SK-N-SH treated with all-trans-retinoic acid at 6 μM for 48 hours (cell line): ENCODE measurements at regions not wholly inside any gene's neighbourhood (a gene's known extent, or its start where the extent isn't known, plus 50 kb on each side); places are given as distances from the start of the nearest gene placed in this dataset.
"Not testable (repeated sequence)": the region's sequence is repeated elsewhere in the genome, so short reads cannot be mapped to it uniquely, and the experiment has no call there.

Experiments used
- ATAC-seq: fragments of 200-7000 bp; cut with Tn5 transposase; 3 replicates; pipeline ENCODE4 v1.9.1; 2020; ENCODE audit warnings: mild to moderate bottlenecking, moderate library complexity
- ARNTL ChIP-seq: fragments of 450-650 bp; formaldehyde crosslinking; IDR thresholded peaks from 2 replicates; pipeline ENCODE4 v1.5.0; 2020; ENCODE audit warnings: low read depth, mild to moderate bottlenecking, moderate library complexity, borderline replicate concordance
- BACH2 ChIP-seq: fragments of 250-450 bp; sonication (Bioruptor Pico); IDR thresholded peaks from 2 replicates; pipeline ENCODE4 v1.9.0; 2021; ENCODE audit warnings: mild to moderate bottlenecking, borderline replicate concordance
- CSDC2 ChIP-seq: fragments of 250-450 bp; sonication (Bioruptor Pico); IDR thresholded peaks from 2 replicates; pipeline ENCODE4 v1.5.0; 2020; ENCODE audit warnings: mild to moderate bottlenecking, moderate library complexity
- ESRRG ChIP-seq: fragments of 250-450 bp; sonication (Bioruptor Pico); IDR thresholded peaks from 2 replicates; pipeline ENCODE4 v1.6.1; 2021; ENCODE audit warnings: mild to moderate bottlenecking
- GLIS3 ChIP-seq: fragments of 250-450 bp; sonication (Bioruptor Pico); IDR thresholded peaks from 2 replicates; pipeline ENCODE4 v1.5.0; 2020; ENCODE audit warnings: mild to moderate bottlenecking, moderate library complexity
- ISL1 ChIP-seq: fragments of 250-450 bp; sonication (Bioruptor Pico); IDR thresholded peaks from 2 replicates; pipeline ENCODE4 v2.1.2; 2022; ENCODE audit warnings: mild to moderate bottlenecking, moderate library complexity
- OSR1 ChIP-seq: fragments of 250-450 bp; sonication (Bioruptor Pico); IDR thresholded peaks from 2 replicates; pipeline ENCODE4 v1.8.0; 2022; ENCODE audit warnings: moderate library complexity, mild to moderate bottlenecking, inconsistent platforms
- POU6F1 ChIP-seq: fragments of 250-450 bp; sonication (Bioruptor Pico); IDR thresholded peaks from 2 replicates; pipeline ENCODE4 v1.8.0; 2021; ENCODE audit warnings: low read depth, mild to moderate bottlenecking, moderate library complexity, borderline replicate concordance
- RARB ChIP-seq: fragments of 250-450 bp; sonication (Bioruptor Pico); IDR thresholded peaks from 2 replicates; pipeline ENCODE4 v1.8.0; 2021; ENCODE audit warnings: mild to moderate bottlenecking, moderate library complexity
- SNAI2 ChIP-seq: fragments of 250-450 bp; sonication (Bioruptor Pico); IDR thresholded peaks from 2 replicates; pipeline ENCODE4 v1.5.0; 2020; ENCODE audit warnings: mild to moderate bottlenecking, moderate library complexity
- TOX ChIP-seq: fragments of 250-450 bp; sonication (Bioruptor Pico); IDR thresholded peaks from 2 replicates; pipeline ENCODE4 v1.8.0; 2021; ENCODE audit warnings: mild to moderate bottlenecking, moderate library complexity, borderline replicate concordance
- ZC3H10 ChIP-seq: fragments of 250-450 bp; sonication (Bioruptor Pico); IDR thresholded peaks from 2 replicates; pipeline ENCODE4 v1.5.1; 2021; ENCODE audit warnings: mild to moderate bottlenecking, moderate library complexity
- ZFP3 ChIP-seq: fragments of 250-450 bp; sonication (Bioruptor Pico); IDR thresholded peaks from 2 replicates; pipeline ENCODE4 v1.5.0; 2020; ENCODE audit warnings: mild to moderate bottlenecking, moderate library complexity
- ZFP30 ChIP-seq: fragments of 450-650 bp; formaldehyde crosslinking; IDR thresholded peaks from 2 replicates; pipeline ENCODE4 v1.5.0; 2022; ENCODE audit warnings: mild to moderate bottlenecking, moderate library complexity
- ZNF565 ChIP-seq: fragments of 450-650 bp; formaldehyde crosslinking; conservative IDR thresholded peaks from 2 replicates; pipeline ENCODE4 v1.5.0; 2020; ENCODE audit warnings: low read depth, mild to moderate bottlenecking, moderate library complexity
- ZNF8 ChIP-seq: fragments of 450-650 bp; formaldehyde crosslinking; IDR thresholded peaks from 2 replicates; pipeline ENCODE4 v1.5.0; 2020; ENCODE audit warnings: mild to moderate bottlenecking, moderate library complexity
- TF ChIP-seq, protein P1 (sequence below): fragments of 250-450 bp; sonication (Bioruptor Pico); IDR thresholded peaks from 2 replicates; pipeline ENCODE4 v1.8.0; 2020; ENCODE audit warnings: mild to moderate bottlenecking, moderate library complexity, borderline replicate concordance
- TF ChIP-seq, protein P2 (sequence below): fragments of 250-450 bp; sonication (Bioruptor Pico); IDR thresholded peaks from 2 replicates; pipeline ENCODE4 v1.5.0; 2020; ENCODE audit warnings: mild to moderate bottlenecking, moderate library complexity
- TF ChIP-seq, protein P3 (sequence below): fragments of 250-450 bp; sonication (Bioruptor Pico); IDR thresholded peaks from 2 replicates; pipeline ENCODE4 v1.5.1; 2020; ENCODE audit warnings: low read depth, mild to moderate bottlenecking, moderate library complexity
- TF ChIP-seq, protein P4 (sequence below): fragments of 250-450 bp; sonication (Bioruptor Pico); IDR thresholded peaks from 2 replicates; pipeline ENCODE4 v1.5.1; 2021; ENCODE audit warnings: mild to moderate bottlenecking, moderate library complexity

GRCh38 chr6:125379174-125379573, 77.4 kb upstream of the HDDC2 start:
- TF ChIP-seq ESRRG (CRISPR knock-in tag) (no peak), BACH2 (CRISPR knock-in tag) (no peak), CSDC2 (CRISPR knock-in tag) (no peak), TOX (CRISPR knock-in tag) (no peak), ZC3H10 (CRISPR knock-in tag) (no peak), SNAI2 (CRISPR knock-in tag) (no peak), ZNF8 (CRISPR knock-in tag) (no peak), ISL1 (CRISPR knock-in tag) (no peak), ZNF565 (no peak), ZFP30 (CRISPR knock-in tag) (no peak)
- TF ChIP-seq, protein P1, sequence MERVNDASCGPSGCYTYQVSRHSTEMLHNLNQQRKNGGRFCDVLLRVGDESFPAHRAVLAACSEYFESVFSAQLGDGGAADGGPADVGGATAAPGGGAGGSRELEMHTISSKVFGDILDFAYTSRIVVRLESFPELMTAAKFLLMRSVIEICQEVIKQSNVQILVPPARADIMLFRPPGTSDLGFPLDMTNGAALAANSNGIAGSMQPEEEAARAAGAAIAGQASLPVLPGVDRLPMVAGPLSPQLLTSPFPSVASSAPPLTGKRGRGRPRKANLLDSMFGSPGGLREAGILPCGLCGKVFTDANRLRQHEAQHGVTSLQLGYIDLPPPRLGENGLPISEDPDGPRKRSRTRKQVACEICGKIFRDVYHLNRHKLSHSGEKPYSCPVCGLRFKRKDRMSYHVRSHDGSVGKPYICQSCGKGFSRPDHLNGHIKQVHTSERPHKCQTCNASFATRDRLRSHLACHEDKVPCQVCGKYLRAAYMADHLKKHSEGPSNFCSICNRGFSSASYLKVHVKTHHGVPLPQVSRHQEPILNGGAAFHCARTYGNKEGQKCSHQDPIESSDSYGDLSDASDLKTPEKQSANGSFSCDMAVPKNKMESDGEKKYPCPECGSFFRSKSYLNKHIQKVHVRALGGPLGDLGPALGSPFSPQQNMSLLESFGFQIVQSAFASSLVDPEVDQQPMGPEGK (CRISPR knock-in tag), result no peak
- TF ChIP-seq, protein P2, sequence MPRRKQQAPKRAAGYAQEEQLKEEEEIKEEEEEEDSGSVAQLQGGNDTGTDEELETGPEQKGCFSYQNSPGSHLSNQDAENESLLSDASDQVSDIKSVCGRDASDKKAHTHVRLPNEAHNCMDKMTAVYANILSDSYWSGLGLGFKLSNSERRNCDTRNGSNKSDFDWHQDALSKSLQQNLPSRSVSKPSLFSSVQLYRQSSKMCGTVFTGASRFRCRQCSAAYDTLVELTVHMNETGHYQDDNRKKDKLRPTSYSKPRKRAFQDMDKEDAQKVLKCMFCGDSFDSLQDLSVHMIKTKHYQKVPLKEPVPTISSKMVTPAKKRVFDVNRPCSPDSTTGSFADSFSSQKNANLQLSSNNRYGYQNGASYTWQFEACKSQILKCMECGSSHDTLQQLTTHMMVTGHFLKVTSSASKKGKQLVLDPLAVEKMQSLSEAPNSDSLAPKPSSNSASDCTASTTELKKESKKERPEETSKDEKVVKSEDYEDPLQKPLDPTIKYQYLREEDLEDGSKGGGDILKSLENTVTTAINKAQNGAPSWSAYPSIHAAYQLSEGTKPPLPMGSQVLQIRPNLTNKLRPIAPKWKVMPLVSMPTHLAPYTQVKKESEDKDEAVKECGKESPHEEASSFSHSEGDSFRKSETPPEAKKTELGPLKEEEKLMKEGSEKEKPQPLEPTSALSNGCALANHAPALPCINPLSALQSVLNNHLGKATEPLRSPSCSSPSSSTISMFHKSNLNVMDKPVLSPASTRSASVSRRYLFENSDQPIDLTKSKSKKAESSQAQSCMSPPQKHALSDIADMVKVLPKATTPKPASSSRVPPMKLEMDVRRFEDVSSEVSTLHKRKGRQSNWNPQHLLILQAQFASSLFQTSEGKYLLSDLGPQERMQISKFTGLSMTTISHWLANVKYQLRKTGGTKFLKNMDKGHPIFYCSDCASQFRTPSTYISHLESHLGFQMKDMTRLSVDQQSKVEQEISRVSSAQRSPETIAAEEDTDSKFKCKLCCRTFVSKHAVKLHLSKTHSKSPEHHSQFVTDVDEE (CRISPR knock-in tag), result no peak
- TF ChIP-seq, protein P3, sequence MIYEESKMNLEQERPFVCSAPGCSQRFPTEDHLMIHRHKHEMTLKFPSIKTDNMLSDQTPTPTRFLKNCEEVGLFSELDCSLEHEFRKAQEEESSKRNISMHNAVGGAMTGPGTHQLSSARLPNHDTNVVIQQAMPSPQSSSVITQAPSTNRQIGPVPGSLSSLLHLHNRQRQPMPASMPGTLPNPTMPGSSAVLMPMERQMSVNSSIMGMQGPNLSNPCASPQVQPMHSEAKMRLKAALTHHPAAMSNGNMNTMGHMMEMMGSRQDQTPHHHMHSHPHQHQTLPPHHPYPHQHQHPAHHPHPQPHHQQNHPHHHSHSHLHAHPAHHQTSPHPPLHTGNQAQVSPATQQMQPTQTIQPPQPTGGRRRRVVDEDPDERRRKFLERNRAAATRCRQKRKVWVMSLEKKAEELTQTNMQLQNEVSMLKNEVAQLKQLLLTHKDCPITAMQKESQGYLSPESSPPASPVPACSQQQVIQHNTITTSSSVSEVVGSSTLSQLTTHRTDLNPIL (CRISPR knock-in tag), result no peak
- ATAC-seq, result no peak

DNA sequence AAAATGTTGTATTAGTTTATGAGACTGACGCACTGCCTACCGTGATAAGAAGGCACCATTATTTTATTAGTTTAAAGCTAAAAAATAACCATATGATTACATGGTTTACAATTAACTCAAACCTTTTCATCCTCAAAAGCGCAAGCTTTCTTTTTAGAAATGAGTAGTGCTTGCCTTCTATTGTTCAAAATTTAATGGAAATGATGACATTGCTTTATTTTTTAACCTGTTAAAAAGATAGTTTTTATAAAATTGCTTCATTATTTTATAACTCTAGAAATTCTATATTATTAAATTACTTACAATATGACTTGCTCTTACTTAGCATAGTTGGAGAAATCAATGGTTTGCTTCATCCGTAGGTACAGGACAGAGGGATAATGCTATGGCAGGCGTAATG, 78.7 kb upstream of the HDDC2 start:
- TF ChIP-seq POU6F1 (CRISPR knock-in tag) (no peak), CSDC2 (CRISPR knock-in tag) (no peak), ZNF565 (no peak), ARNTL (no peak), BACH2 (CRISPR knock-in tag) (no peak), OSR1 (CRISPR knock-in tag) (no peak), TOX (CRISPR knock-in tag) (no peak), ZFP3 (no peak), SNAI2 (CRISPR knock-in tag) (no peak)
- TF ChIP-seq, protein P3 (CRISPR knock-in tag), result no peak
- ATAC-seq, result no peak

GRCh38 chr6:125386337-125386736, 84.6 kb upstream of the HDDC2 start:
- not testable (repeated sequence) for ATAC-seq

DNA sequence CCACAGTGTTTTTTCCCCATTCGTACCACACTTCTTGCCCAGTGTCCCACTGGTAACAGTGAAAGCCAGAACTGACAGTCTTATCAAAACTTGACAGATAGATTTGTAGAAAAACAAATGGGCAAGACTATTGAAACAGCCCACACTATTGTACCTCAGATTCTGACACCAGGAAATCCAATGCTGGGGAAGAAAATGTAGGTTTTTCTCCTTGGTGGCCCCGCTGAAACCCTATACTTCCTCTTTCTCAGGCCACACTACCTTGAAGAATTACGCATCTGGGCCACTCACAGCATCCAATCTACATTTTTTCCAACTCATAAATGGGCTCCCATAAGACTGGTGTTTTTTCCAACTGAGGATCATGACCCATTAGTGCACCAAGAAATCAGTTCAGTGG, 90.9 kb upstream of the HDDC2 start:
- no peak for ATAC-seq
- TF ChIP-seq ESRRG (CRISPR knock-in tag), result no peak
- TF ChIP-seq, protein P2 (CRISPR knock-in tag), result no peak
- no peak for TF ChIP-seq ISL1 (CRISPR knock-in tag)
- TF ChIP-seq GLIS3 (CRISPR knock-in tag), result no peak
- TF ChIP-seq ARNTL, result no peak
- no peak for TF ChIP-seq TOX (CRISPR knock-in tag)
- TF ChIP-seq POU6F1 (CRISPR knock-in tag), result no peak
- TF ChIP-seq RARB (CRISPR knock-in tag), result no peak
- TF ChIP-seq OSR1 (CRISPR knock-in tag), result no peak
- TF ChIP-seq SNAI2 (CRISPR knock-in tag), result no peak
- TF ChIP-seq ZC3H10 (CRISPR knock-in tag), result no peak
- TF ChIP-seq, protein P4, sequence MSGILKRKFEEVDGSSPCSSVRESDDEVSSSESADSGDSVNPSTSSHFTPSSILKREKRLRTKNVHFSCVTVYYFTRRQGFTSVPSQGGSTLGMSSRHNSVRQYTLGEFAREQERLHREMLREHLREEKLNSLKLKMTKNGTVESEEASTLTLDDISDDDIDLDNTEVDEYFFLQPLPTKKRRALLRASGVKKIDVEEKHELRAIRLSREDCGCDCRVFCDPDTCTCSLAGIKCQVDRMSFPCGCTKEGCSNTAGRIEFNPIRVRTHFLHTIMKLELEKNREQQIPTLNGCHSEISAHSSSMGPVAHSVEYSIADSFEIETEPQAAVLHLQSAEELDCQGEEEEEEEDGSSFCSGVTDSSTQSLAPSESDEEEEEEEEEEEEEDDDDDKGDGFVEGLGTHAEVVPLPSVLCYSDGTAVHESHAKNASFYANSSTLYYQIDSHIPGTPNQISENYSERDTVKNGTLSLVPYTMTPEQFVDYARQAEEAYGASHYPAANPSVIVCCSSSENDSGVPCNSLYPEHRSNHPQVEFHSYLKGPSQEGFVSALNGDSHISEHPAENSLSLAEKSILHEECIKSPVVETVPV, result no peak
